GM19238 (cell line): ENCODE measurements at regions not wholly inside any gene's neighbourhood (a gene's known extent, or its start where the extent isn't known, plus 50 kb on each side); places are given as distances from the start of the nearest gene placed in this dataset.

Source experiments
- DNase-seq: peaks from one replicate; pipeline ENCODE4 v3.0.0; 2011; ENCODE audit warnings: low spot score; ENCODE audit not compliant: insufficient read length

GRCh38 chr4:128501239-128501638 lies 213.6 kb upstream of the PGRMC2 start:
- DNase-seq = no peak

DNA sequence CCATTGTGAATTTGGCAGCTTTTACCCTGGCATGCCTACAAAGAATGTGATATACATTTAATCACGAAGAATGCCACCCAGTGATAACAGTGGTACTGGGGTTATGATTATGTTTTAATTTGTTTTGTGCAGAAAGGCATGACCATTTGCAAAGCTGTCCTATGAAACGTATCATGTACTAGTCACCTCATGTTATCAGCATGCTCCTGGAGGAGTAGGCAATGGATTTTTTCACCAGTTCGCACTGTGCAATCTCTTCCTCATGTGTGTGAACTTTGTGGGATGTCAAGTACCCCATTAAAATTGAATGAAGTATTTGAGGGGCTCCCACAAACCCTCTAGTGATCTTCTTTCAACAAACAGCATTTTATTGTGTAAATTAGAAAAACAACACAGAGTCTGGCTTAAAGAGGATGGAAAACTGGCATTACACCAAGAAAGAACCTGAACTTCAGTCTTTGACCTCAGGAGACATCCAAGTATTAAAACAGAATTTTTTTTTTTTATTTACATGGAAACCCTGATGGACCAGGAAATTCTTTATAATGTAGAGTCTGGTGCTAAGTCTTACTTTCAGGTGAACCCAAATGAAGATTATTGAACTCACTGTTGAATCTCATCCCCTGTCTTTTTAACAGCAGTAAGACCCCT lies 200.6 kb upstream of the PGRMC2 start:
- no peak for DNase-seq

DNA sequence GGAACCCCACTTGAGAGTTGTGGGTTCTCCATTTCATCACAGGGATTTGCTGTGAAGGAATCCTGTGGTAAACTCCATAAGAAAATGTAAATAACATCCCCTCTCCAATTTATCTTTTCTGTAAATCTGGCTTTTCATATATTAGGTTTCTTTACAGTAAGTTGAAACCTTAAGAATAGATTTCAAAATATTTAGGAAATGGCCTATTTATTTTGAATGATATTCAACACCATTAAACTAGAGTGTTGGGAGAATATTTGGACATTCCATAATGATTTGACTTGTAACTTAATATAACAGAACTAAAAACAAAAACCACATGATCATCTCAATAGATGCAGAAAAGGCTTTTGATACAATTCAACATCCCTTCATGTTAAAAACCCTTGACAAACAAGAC lies 197.3 kb upstream of the PGRMC2 start:
- DNase-seq = no peak

- no peak for DNase-seq
Observed at GRCh38 chr4:128483816-128484215, 196.2 kb upstream of the PGRMC2 start.

GRCh38 chr4:128483041-128483440 lies 195.4 kb upstream of the PGRMC2 start:
- DNase-seq = no peak

DNA sequence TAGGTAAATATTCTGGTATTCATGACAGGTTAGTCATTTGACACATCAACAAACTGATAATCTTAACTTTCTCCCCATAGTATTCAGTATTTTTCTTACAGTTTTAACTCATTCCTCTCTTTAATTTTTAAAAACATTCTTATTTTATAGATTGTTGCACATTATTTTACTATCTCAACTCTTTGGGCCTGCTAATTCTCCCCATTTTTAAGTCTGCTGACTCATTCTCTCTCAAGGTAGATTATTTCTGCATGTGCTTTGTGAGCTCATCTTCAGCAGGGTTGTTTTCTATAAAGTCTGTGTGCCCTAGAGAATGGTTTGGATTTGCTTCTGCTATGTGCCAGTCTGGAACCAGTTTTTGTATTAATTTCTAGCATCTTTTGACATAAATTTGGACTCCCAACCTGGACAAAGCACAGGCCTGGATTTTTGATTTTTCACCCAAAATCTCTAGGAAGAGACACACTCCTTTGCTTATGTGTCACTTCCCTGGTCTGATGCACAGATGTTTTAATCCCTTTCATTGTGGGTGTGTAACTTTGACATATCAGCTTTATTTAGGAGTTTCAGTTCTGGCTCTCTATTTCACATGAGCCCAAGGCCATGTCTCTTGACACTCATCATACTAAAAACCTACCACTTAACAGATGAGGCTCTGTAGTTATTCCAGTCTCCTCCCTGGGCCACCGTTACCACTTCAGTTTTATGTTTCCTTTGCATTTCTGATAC lies 194.3 kb upstream of the PGRMC2 start:
- no peak for DNase-seq

DNA sequence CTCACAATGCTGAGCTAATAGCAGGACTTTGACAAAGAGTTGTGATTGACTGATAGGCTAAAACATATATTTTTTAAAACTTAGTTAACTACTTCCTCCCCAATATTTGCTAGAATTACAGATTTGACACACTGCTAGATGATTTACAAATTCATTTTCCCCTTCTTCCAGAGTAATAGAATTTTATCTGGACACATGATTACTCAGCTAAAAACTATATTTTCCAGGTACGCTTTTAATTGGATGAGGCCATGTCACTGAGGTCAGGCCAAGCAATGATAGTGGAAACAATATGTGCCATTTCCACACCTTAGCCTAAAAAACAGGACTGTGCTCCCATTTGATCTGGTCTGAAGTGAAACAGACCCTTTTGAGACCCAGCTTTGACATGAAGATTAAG lies 193.3 kb upstream of the PGRMC2 start:
- DNase-seq = no peak

DNA sequence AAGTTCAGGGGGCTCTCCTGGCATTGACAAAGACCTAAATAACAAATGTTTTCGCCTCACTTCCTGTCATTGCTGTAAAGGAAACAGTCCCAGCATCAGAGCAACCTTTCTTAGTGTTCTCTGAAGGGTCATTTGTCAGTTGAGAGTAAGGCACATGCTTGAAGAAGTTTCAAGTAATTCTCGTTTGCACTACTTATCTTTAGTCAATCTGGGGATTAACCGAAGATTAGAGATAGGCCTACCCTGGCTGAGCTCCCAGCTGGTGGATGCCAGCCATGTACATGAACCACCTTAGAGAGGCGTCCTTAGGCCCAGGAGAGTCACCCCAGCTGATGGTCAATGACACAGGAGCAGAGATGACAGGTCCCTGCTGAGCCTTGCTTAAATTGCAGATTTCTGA lies 189.9 kb upstream of the PGRMC2 start:
- no peak for DNase-seq

DNA sequence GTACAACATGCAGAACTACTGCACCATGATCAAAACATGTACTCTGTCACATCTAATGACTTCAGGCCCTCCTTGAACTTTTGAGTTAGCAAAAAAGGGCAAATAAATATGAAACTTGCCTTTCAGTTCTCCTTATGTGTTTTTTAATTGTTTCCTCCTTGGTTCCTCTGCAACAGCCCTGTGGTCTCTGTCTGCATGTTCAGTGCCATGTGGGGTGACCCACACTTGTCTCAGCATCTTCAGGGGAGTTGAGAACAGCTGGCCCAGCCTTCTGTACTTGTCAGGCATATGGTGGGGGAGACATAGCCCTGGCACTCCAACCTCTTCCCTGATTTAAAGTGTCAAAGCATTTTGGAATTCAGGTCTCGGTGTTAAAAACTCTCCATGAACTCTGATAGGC lies 188.0 kb upstream of the PGRMC2 start:
- no peak for DNase-seq

DNA sequence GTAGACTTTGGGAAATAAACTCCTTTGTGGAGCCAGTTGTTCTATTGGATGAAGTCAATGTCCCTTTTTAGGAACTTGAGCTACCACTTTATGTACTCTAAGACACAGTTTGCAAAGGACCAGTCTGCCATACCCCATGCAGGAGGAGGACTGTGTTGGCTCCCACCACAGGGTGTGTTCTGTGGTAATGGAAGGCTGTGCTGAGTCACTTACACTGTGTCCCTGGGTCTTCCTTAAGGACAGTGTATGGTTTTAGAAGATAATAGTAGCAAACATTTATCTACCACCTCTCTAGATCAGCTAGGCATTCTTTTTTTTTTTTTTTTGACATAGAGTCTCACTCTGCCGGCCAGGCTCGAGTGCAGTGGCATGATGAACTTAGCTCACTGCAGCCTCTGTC lies 184.0 kb upstream of the PGRMC2 start:
- DNase-seq = no peak

DNA sequence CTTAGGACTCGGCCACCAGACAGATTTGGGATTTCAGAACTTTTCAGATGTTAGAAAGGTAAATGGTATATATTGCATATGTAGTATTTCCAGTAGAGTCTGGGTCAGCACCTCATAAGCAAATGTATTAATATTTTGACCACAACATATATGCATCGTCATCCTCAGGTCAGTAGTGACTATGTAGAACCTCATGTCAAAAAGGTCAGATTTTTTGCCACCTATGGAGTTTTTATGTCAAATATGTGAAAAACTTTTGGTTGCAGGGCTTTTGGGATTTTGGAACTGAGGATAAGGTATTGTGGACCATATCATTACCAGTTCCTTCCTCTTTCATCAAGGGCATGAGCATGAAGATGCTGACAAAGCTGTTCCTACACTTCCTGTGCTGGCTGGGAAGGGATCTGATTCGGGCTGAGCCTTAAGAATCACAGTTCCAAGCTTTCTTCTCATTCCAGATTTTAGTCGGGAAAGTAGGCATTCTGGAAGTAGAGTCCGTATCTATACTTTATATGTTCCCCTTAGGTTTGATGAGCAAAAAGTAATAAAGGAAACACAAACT lies 183.0 kb upstream of the PGRMC2 start:
- DNase-seq = no peak

DNA sequence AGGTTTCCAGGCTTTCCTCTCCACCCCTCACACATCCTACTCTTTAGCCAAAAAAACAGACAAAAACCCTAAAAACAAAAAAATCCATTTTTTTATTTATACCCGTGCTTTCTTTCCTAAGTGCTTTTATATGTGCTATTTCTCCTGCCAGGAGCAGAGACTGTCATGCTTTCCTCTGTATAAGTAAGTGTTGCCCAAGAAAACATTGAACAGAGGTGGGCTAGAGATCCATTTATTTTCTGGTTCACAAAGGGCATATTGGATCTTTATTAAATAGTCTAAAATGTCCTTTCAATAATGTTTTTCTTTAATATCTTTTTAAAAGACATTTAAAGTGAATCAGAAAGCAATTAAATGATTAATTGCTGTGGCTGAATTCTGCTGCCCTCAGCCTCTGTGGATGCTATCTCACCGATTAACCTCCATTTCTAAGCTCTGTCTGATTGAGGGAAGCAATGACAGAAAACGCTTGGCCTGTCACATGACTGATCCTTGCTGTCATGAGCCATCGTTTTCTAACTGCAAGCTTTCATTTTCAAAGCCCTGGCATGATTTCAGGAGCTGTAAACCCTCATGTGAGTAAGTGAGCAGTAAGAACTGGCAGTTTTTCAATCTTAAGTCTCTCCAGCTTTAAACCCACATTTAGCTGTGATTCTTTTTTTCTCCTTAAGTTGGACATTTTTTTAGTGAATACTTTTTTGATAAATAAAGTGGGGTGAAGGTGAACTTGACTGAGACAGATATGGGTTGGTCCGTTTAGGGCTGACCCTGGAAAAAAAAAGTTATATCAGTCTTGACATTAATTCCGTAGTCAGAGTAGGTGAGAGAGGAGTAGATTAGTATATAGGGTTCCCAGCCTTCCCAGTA lies 180.7 kb upstream of the PGRMC2 start:
- DNase-seq = no peak

- DNase-seq = no peak
Observed at GRCh38 chr4:128465523-128465922, 177.9 kb upstream of the PGRMC2 start.

GRCh38 chr4:128463006-128463405 lies 175.4 kb upstream of the PGRMC2 start:
- DNase-seq = no peak

DNA sequence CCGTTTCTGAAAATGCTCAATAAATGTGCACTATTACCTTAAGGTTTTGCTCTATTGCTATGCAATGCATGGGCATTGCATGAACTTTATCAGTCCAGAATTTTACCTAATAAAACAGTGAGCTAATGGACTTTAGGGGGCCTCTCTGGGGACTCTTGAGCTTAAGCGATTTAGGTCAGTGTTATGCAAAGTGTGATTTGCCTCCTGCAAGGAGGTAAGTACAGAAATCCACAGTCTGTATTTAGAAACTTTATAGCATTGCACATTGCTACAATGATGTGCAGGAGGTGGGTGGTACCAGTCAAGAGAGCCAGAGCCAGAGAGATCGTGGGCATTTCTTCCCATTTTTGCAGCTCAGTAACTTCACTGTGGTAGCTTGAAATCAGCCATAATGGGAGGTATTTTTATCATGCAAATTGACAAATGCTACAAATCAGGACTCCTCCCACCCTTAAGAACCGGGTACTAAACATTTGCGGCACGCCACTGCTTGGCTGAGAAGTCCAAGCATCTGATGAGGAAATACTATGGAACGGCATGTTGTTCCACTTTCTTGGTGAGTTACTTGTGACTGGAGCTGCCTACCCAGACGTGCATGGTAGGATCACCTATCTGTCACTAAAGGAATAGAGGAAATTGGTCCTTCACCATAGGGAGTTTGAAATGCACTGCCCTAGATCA lies 174.6 kb upstream of the PGRMC2 start:
- no peak for DNase-seq

DNA sequence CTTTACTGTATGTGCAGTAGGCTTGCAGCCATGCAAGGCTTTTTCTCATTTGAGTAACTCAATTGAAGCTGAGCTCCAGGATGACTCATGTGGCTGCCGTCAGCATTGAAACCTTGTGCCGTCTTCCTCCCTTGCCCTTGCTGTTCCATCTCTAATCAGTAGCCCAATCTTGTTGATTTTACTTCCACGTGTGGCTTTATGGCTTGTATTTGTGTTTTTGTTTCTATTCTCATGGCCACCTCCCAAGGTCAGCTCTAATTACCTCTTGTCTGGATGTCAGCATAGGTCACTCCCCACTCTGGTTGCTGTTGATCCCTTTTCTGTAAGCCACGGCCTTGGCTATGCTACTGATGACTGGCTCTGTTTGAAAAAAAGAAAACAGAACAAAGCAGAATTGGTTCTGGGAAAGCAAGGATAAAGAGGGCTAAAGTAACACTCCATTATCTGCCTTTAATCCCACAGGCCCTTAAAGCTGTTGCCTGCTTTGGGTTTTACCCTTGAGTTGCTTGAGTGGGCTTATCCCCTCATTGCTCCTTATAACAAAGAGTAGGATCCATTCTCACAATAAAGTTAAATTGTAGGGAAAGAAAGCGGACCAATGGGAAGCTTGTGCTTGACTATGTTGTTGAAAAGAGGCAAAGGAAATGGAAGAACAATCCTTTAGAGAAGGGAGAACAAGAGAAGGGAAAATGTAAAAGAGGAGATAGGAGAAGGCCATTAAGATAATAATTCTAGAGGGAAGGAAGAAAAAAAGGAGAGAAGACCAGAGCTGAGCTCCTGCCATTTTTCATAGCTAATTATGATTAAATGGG lies 173.9 kb upstream of the PGRMC2 start:
- no peak for DNase-seq

GRCh38 chr4:128459547-128459946 lies 171.9 kb upstream of the PGRMC2 start:
- no peak for DNase-seq

DNA sequence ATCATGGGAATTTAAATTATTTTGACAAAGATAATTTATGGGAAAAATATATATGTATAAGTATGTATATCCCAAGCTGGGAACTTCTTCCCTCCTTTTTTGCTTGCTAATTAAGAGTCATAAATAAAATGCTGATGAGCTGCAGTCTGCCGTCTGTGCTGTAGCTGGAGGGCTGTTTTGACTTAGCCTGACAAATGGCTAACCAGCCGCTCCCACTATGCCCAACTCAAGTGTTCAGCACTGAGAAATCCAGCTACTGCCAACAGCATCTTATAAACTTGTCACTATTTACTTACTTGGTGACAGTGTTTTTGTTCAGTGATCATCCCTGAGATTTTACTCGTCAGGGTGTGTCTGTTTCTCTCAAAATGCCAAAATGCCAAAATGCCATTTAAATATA lies 171.2 kb upstream of the PGRMC2 start:
- no peak for DNase-seq

DNA sequence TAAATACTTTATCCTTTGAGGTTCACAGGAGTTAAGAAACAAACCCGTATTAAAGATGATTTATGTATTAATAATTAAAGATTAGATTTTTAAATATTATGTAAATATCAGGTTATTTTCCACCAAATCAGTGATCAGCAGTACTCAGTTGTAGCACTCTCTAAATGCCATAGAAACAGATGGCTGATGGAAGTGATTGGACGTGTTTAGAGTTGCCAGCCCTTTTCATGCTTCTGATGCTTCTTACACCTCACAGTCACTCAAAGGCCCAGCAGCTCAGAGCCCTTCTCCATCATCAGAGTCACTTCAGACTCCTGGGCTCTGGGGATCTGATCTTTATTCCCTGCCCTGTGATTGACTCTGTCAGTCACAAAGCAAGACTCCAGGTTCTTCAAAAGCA lies 170.1 kb upstream of the PGRMC2 start:
- no peak for DNase-seq

DNA sequence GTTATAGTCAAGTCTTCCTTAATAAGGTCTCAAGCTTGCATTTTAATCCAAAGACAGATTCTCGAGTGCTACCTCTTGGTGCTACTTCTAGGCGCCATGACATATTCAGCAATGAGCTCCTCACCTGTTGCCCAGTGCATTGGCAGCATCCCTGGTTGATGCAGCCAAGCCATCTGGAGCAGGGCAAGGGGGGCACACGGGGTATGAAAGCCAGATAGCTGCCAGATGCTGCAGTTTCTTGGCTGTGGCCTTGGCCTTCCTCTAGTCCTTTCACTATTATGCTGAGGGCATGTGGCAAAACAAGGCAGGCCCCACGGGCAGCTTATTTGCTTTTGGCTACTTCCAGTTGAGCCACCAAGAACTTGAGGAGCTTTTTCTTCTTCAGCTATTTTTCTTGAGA lies 168.6 kb upstream of the PGRMC2 start:
- no peak for DNase-seq

DNA sequence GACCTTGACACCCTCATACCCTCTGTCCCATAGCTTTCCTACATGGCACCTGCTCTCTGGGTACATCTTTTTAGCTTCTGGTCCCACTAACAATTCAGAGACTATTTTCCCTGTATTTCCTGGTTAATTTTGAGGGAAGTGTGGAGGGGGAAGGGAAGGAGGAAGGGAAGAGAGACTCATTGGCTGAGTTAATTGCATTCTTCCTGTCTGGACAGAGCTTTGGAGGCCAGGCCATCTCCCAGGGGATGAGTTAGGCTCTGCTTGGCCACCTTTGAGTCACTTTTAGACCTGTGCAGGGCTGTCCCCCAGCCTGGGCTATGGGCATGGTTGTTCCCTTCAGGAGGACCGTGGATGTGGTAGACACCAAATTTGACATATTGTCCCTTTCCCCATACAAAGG lies 167.9 kb upstream of the PGRMC2 start:
- DNase-seq = no peak
